B cell (primary cell): ENCODE measurements at regions not wholly inside any gene's neighbourhood (a gene's known extent, or its start where the extent isn't known, plus 50 kb on each side); places are given as distances from the start of the nearest gene placed in this dataset.

Source experiments
- CTCF ChIP-seq: fragments of 200-600 bp; IDR thresholded peaks from one replicate; pipeline ENCODE4 v1.8.0; 2022; ENCODE audit warnings: antibody characterized with exemption, mild to moderate bottlenecking
- EZH2 ChIP-seq: IDR thresholded peaks from 2 replicates; pipeline ENCODE4 v1.6.1; 2012; ENCODE audit warnings: borderline replicate concordance, low read depth, mild to moderate bottlenecking, moderate library complexity, low read length; ENCODE audit not compliant: insufficient read depth, poor library complexity, severe bottlenecking

GRCh38 chr13:70188567-70188966 lies 80.3 kb upstream of the KLHL1 start:
- no peak for TF ChIP-seq CTCF
- no peak for TF ChIP-seq EZH2
